ENCODE measurements at regions not wholly inside any gene's neighbourhood (a gene's known extent, or its start where the extent isn't known, plus 50 kb on each side); places are given as distances from the start of the nearest gene placed in this dataset.

- H3K27me3 ChIP-seq, result no peaks in the 10 kb centered on the region
- no peak overlapping the region for H3K27ac ChIP-seq
Observed at GRCh38 chr5:126354858-126355731, 68.1 kb upstream of the GRAMD2B start.

GRCh38 chr5:126355940-126356339 is 67.3 kb upstream of the GRAMD2B start:
- H3K9me3 ChIP-seq, result no peaks in the 10 kb centered on the region
- H3K27me3 ChIP-seq, result no peaks in the 10 kb centered on the region
- WGBS, 2 donors, result 39 to 64% methylated on average over 8 of the region's 8 CpGs
- H3K36me3 ChIP-seq, result no peaks in the 10 kb centered on the region
- peaks cover 0 to 15% (median 9%) of the 10 kb centered on the region in 4 donors for H3K4me1 ChIP-seq
- TF ChIP-seq EP300 (IDR thresholded peaks at IDR 0.05) (no peak), POLR2AphosphoS5 (IDR thresholded peaks at IDR 0.05) (no peak), POLR2A (IDR thresholded peaks at IDR 0.05) (no peak)
- TF ChIP-seq, protein P1, sequence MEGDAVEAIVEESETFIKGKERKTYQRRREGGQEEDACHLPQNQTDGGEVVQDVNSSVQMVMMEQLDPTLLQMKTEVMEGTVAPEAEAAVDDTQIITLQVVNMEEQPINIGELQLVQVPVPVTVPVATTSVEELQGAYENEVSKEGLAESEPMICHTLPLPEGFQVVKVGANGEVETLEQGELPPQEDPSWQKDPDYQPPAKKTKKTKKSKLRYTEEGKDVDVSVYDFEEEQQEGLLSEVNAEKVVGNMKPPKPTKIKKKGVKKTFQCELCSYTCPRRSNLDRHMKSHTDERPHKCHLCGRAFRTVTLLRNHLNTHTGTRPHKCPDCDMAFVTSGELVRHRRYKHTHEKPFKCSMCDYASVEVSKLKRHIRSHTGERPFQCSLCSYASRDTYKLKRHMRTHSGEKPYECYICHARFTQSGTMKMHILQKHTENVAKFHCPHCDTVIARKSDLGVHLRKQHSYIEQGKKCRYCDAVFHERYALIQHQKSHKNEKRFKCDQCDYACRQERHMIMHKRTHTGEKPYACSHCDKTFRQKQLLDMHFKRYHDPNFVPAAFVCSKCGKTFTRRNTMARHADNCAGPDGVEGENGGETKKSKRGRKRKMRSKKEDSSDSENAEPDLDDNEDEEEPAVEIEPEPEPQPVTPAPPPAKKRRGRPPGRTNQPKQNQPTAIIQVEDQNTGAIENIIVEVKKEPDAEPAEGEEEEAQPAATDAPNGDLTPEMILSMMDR (IDR thresholded peaks at IDR 0.05), result no peak
- intact Hi-C loops (cut with DNase I), result no loop called here
- H3K27ac ChIP-seq, result no peak overlapping the region
- H3K4me3 ChIP-seq, result no peak overlapping the region
- DNase-seq, result no peak

More at GRCh38 chr5:126354858-126355731, 68.1 kb upstream of the GRAMD2B start:
- DNase-seq, result no peak
- WGBS, 2 donors, result 51 to 52% methylated on average over 5 of the region's 5 CpGs
- H3K4me1 ChIP-seq, result peaks cover 0 to 15% (median 9%) of the 10 kb centered on the region in 4 donors
- H3K4me3 ChIP-seq, result no peak overlapping the region
- no peaks in the 10 kb centered on the region for H3K9me3 ChIP-seq
- no peaks in the 10 kb centered on the region for H3K36me3 ChIP-seq
- TF ChIP-seq POLR2A (IDR thresholded peaks at IDR 0.05), result no peak
- TF ChIP-seq EP300 (IDR thresholded peaks at IDR 0.05), result no peak
- no peak for TF ChIP-seq POLR2AphosphoS5 (IDR thresholded peaks at IDR 0.05)
- TF ChIP-seq, protein P1 (IDR thresholded peaks at IDR 0.05), result no peak
- intact Hi-C loops (cut with DNase I), result loop anchor here (1.0 to 5.0 kb wide), 2 partner anchors 137 to 184 kb away; no protein-coding TSS in a partner anchor

- no peaks in the 10 kb centered on the region for H3K36me3 ChIP-seq
- H3K27ac ChIP-seq, result no peak overlapping the region
- intact Hi-C loops (cut with DNase I), result no loop called here
- H3K27me3 ChIP-seq, result no peaks in the 10 kb centered on the region
- peaks cover 0 to 13% (median 9%) of the 10 kb centered on the region in 4 donors for H3K4me1 ChIP-seq
- DNase-seq, result no peak
- 44 to 76% methylated on average over 4 of the region's 4 CpGs for WGBS, 2 donors
- TF ChIP-seq, protein P1 (IDR thresholded peaks at IDR 0.05), result no peak
- TF ChIP-seq POLR2A (IDR thresholded peaks at IDR 0.05) (no peak), EP300 (IDR thresholded peaks at IDR 0.05) (no peak), POLR2AphosphoS5 (IDR thresholded peaks at IDR 0.05) (no peak)
- no peaks in the 10 kb centered on the region for H3K9me3 ChIP-seq
- H3K4me3 ChIP-seq, result no peak overlapping the region
Observed at GRCh38 chr5:126357585-126358342, 65.4 kb upstream of the GRAMD2B start.

DNA sequence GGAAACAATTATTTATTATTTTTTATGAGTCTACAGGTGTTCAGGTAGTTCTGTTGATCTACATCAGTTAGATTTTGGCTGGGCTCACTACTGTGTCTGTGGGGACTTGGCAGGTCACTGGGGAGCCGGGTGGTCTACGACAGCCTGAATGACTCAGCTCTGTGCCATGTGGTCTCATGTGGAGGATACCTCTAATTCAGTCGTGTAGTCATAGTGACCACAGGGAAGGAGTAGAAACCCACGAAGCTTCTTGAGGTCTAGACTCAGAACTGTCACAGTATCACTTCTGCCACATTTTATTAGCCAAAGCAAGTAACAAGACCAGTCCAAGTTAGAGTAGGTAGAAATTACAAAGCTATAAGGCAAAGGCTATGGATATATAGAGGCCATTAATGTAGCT is 64.7 kb upstream of the GRAMD2B start:
- Histone ChIP-seq H3K27ac (no peak overlapping the region), H3K36me3 (no peaks in the 10 kb centered on the region), H3K4me1 (peaks cover 0 to 10% (median 7%) of the 10 kb centered on the region in 4 donors), H3K4me3 (no peak overlapping the region), H3K9me3 (no peaks in the 10 kb centered on the region), H3K27me3 (no peaks in the 10 kb centered on the region)
- WGBS, 2 donors, result 58 to 80% methylated on average over 4 of the region's 4 CpGs
- TF ChIP-seq POLR2AphosphoS5 (IDR thresholded peaks at IDR 0.05) (no peak), POLR2A (IDR thresholded peaks at IDR 0.05) (no peak), EP300 (IDR thresholded peaks at IDR 0.05) (no peak)
- TF ChIP-seq, protein P1 (IDR thresholded peaks at IDR 0.05), result no peak
- intact Hi-C loops (cut with DNase I), result no loop called here
- DNase-seq, result no peak

Data from sigmoid colon (tissue), 6 donors.